H1 (cell line): ENCODE measurements at regions not wholly inside any gene's neighbourhood (a gene's known extent, or its start where the extent isn't known, plus 50 kb on each side); places are given as distances from the start of the nearest gene placed in this dataset.

Experiments
- JUN ChIP-seq: IDR thresholded peaks from 2 replicates; pipeline ENCODE4 v1.6.1; 2011; ENCODE audit warnings: low read depth, mild to moderate bottlenecking, improper control_type of control experiment, low read length
- SP1 ChIP-seq: IDR thresholded peaks from 2 replicates; pipeline ENCODE4 v1.6.1; 2011; ENCODE audit warnings: low read depth, low read length

GRCh38 chr7:13050703-13051102 is 363.3 kb downstream of the ARL4A start (continued):
- no peak for TF ChIP-seq JUN
- TF ChIP-seq SP1: no peak
